Thymus (tissue), 11 donors: ENCODE measurements at regions not wholly inside any gene's neighbourhood (a gene's known extent, or its start where the extent isn't known, plus 50 kb on each side); places are given as distances from the start of the nearest gene placed in this dataset.
A peak's percentile ranks its signal among the peaks of the same experiment; 100 is the strongest.

Source experiments
- DNase-seq, 9 donors: peaks; one replicate each; pipeline ENCODE4 v3.0.0-alpha.2; 2013; ENCODE audit warnings: low spot score in 9 of 9, low read depth in 6 of 9, missing footprints in 1 of 9
- H3K27ac ChIP-seq, 2 donors: one replicate each; pipeline ENCODE4 v1.5.1; 2013; ENCODE audit warnings: control low read depth in 1 of 2, low read depth in 1 of 2, low read length in 1 of 2, mild to moderate bottlenecking in 1 of 2, moderate library complexity in 1 of 2
- H3K27me3 ChIP-seq, 2 donors: one replicate each; pipeline ENCODE4 v1.5.1; 2013; ENCODE audit warnings: low read length in 1 of 2; ENCODE audit not compliant: control insufficient read depth in 2 of 2, insufficient read depth in 1 of 2
- H3K36me3 ChIP-seq, 2 donors: one replicate each; pipeline ENCODE4 v1.5.1; 2013; ENCODE audit warnings: low read length in 1 of 2, mild to moderate bottlenecking in 1 of 2, moderate library complexity in 1 of 2; ENCODE audit not compliant: control insufficient read depth in 2 of 2, insufficient read depth in 2 of 2
- H3K4me1 ChIP-seq, 2 donors: one replicate each; pipeline ENCODE4 v1.5.1; 2013; ENCODE audit warnings: low read length in 2 of 2; ENCODE audit not compliant: control insufficient read depth in 2 of 2, insufficient read depth in 2 of 2
- H3K4me3 ChIP-seq, 2 donors: one replicate each; pipeline ENCODE4 v1.5.1; 2013; ENCODE audit warnings: low read length in 2 of 2, control low read depth in 1 of 2, mild to moderate bottlenecking in 1 of 2
- H3K9me3 ChIP-seq, 2 donors: one replicate each; pipeline ENCODE4 v1.5.1; 2013; ENCODE audit warnings: low read length in 1 of 2, mild to moderate bottlenecking in 1 of 2; ENCODE audit not compliant: control insufficient read depth in 2 of 2, insufficient read depth in 1 of 2
- WGBS: extraction: QIAGEN DNeasy Blood & Tissue Kit; methylation state at CpG from one replicate; pipeline ENCODE4 v1.1.7; 2013; 5-methylcytosine and 5-hydroxymethylcytosine counted together
- donor health status: healthy.

DNA sequence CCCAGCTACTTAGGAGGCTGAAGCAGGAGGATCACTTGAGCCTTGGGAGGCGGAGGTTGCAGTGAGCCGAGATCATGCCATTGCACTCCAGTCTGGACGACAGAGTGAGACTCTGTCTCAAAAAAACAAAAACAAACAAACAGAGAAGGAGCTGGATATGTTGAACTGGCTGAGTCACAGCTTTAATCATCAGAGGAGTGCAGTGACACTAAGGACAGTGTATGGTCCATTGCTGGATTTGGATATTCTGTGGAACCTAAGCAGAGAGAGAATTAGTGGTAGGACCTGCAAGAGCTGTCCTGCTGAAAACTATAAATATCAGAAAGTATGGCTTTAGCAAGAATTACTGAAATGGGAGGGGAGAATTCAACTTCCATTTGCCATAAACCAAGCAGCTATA lies 163.0 kb upstream of the PELI2 start:
- Histone ChIP-seq H3K27ac (no peak overlapping the region), H3K9me3 (no peaks in the 10 kb centered on the region), H3K27me3 (no peaks in the 10 kb centered on the region), H3K4me3 (no peak overlapping the region), H3K4me1 (no peaks in the 10 kb centered on the region), H3K36me3 (no peaks in the 10 kb centered on the region)
- 63% methylated on average over 3 of the region's 3 CpGs for WGBS
- DNase-seq, result no peak

DNA sequence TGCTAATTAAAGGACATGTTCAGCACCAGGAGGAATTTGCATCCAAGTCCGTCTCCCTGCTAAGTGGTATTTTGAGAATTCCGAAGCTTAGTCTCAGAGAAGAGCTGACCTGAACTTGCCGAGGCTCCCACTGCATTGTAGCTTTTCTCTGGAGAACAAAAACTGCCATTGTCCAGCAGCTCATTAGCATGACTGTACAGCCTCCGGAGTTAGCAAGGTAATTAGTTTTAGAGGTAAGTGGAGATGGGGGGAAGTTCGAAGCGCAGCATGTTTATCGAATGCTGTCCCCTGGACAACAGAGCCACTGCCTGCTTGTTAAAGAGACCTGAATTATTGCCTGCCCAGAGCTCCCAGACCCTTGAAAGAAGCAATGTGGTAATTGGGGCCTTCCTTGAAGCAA lies 160.3 kb upstream of the PELI2 start:
- H3K9me3 ChIP-seq, result no peaks in the 10 kb centered on the region
- H3K4me3 ChIP-seq, result no peak overlapping the region
- H3K27me3 ChIP-seq, result no peaks in the 10 kb centered on the region
- H3K27ac ChIP-seq, result no peak overlapping the region
- no peaks in the 10 kb centered on the region for H3K36me3 ChIP-seq
- DNase-seq, result no peak
- no peaks in the 10 kb centered on the region for H3K4me1 ChIP-seq
- WGBS, result 84% methylated on average over 7 of the region's 7 CpGs

DNA sequence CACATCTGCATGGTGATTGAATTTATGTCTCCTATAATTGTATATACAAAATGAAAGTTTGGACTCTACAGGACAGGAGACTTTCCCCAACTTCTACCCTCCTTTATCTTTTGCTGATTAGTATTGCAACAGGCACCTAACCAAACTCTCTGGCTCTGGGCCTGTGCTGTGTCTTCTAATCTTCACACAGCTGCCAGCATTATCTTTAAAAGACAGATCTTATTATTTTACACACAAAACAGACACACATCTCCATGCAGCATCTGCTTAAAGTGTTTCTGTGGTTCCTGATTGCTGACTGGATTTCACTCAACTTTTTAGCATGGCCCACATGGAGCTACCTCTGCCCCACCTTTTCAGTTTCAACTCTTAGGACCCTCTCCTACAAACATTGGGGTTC lies 154.9 kb upstream of the PELI2 start:
- H3K4me1 ChIP-seq, result no peaks in the 10 kb centered on the region

GRCh38 chr14:55964091-55964490 lies 154.1 kb upstream of the PELI2 start:
- Histone ChIP-seq H3K9me3 (no peaks in the 10 kb centered on the region), H3K4me1 (no peaks in the 10 kb centered on the region), H3K36me3 (no peaks in the 10 kb centered on the region), H3K4me3 (no peak overlapping the region), H3K27me3 (no peaks in the 10 kb centered on the region), H3K27ac (no peak overlapping the region)
- WGBS, result 91% methylated on average over 8 of the region's 8 CpGs
- peak in 1 of 9 donors; percentile 4 for DNase-seq

More for the DNA sequence above, 154.9 kb upstream of the PELI2 start:
- no peak for DNase-seq
- H3K36me3 ChIP-seq, result no peaks in the 10 kb centered on the region
- no peak overlapping the region for H3K27ac ChIP-seq
- H3K9me3 ChIP-seq, result no peaks in the 10 kb centered on the region
- H3K27me3 ChIP-seq, result no peaks in the 10 kb centered on the region
- H3K4me3 ChIP-seq, result no peak overlapping the region

DNA sequence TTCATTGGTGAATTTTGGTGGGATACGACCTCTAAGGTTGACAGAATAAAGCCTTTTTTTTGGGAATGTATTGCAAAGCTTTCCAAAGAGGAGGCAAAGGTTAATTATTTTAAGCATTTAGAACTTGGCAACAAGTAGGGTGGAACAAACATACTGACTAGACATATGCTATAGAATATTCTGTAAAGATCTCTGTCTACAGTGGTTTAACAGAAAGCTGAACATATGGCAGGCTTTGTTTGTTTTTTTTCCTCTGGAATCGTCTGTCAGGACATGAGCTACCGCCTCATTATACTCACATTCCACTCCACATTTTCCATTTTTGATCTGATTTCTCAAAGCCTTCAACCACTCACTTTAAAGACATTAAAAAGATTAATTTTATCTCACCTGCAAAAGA lies 153.4 kb upstream of the PELI2 start:
- 89% methylated on average over 3 of the region's 3 CpGs for WGBS
- Histone ChIP-seq H3K36me3 (no peaks in the 10 kb centered on the region), H3K27me3 (no peaks in the 10 kb centered on the region), H3K4me3 (no peak overlapping the region), H3K4me1 (no peaks in the 10 kb centered on the region), H3K27ac (no peak overlapping the region), H3K9me3 (no peaks in the 10 kb centered on the region)
- no peak for DNase-seq

GRCh38 chr14:55965851-55966250 lies 152.4 kb upstream of the PELI2 start:
- no peak for DNase-seq
- H3K4me1 ChIP-seq, result no peaks in the 10 kb centered on the region

GRCh38 chr14:55968741-55969140 lies 149.5 kb upstream of the PELI2 start:
- H3K9me3 ChIP-seq, result no peaks in the 10 kb centered on the region
- no peaks in the 10 kb centered on the region for H3K36me3 ChIP-seq
- no peaks in the 10 kb centered on the region for H3K4me1 ChIP-seq
- DNase-seq, result no peak
- H3K27me3 ChIP-seq, result no peaks in the 10 kb centered on the region
- 77% methylated on average over 3 of the region's 3 CpGs for WGBS
- H3K4me3 ChIP-seq, result no peak overlapping the region
- H3K27ac ChIP-seq, result no peak overlapping the region

More at GRCh38 chr14:55965851-55966250, 152.4 kb upstream of the PELI2 start:
- Histone ChIP-seq H3K27me3 (no peaks in the 10 kb centered on the region), H3K9me3 (no peaks in the 10 kb centered on the region), H3K27ac (no peak overlapping the region), H3K36me3 (no peaks in the 10 kb centered on the region), H3K4me3 (no peak overlapping the region)
- 90% methylated on average over 2 of the region's 2 CpGs for WGBS

DNA sequence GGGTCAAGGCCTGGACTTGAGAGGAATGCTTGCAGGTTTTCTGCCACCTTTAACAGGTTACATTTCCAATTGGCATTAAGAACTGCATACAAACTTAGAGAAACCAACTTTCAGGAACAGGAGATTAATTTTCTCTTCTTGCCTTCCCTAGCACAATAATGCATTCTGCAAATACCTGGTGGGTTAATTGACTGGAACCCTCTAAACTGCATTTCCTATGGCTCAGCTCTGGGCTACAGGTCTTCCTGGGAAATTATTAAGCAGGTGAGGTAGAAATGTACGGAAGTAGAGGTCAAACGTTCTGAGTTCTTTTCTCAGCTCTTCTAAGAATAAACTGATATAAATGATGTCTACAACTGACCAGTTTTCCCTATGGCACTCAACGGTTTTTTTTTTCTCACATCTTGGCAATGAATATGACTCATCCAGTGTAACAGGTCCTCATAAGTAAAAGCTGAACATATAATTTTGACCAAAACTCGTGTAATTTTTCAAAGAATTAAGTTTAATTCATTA lies 144.9 kb upstream of the PELI2 start:
- Histone ChIP-seq H3K27me3 (no peaks in the 10 kb centered on the region), H3K27ac (no peak overlapping the region), H3K4me1 (no peaks in the 10 kb centered on the region), H3K9me3 (no peaks in the 10 kb centered on the region), H3K36me3 (no peaks in the 10 kb centered on the region), H3K4me3 (no peak overlapping the region)
- WGBS, result 96% methylated on average over 4 of the region's 4 CpGs
- DNase-seq, result no peak

- no peaks in the 10 kb centered on the region for H3K9me3 ChIP-seq
- WGBS, result 93% methylated on average over 3 of the region's 3 CpGs
- no peak overlapping the region for H3K27ac ChIP-seq
- no peaks in the 10 kb centered on the region for H3K4me1 ChIP-seq
- no peak overlapping the region for H3K4me3 ChIP-seq
- DNase-seq, result no peak
- H3K36me3 ChIP-seq, result no peaks in the 10 kb centered on the region
- no peaks in the 10 kb centered on the region for H3K27me3 ChIP-seq
Observed at GRCh38 chr14:55973911-55974630, 144.1 kb upstream of the PELI2 start.
